HL-60 (cell line): ENCODE measurements at regions not wholly inside any gene's neighbourhood (a gene's known extent, or its start where the extent isn't known, plus 50 kb on each side); places are given as distances from the start of the nearest gene placed in this dataset.

Experiments
- GABPA ChIP-seq: IDR thresholded peaks from 2 replicates; pipeline ENCODE4 v1.6.1; 2012; ENCODE audit warnings: low read depth
- SPI1 ChIP-seq: IDR thresholded peaks from 2 replicates; pipeline ENCODE4 v1.6.1; 2012; ENCODE audit warnings: low read depth, mild to moderate bottlenecking, borderline replicate concordance
- TF ChIP-seq, protein P1 (sequence below): IDR thresholded peaks from one replicate; pipeline ENCODE4 v1.5.1; 2011; ENCODE audit warnings: low read length, control low read depth, inconsistent platforms; ENCODE audit not compliant: insufficient read depth
- TF ChIP-seq, protein P2 (sequence below): IDR thresholded peaks from 2 replicates; pipeline ENCODE4 v1.6.1; 2012; ENCODE audit warnings: low read depth; ENCODE audit not compliant: insufficient replicate concordance

DNA sequence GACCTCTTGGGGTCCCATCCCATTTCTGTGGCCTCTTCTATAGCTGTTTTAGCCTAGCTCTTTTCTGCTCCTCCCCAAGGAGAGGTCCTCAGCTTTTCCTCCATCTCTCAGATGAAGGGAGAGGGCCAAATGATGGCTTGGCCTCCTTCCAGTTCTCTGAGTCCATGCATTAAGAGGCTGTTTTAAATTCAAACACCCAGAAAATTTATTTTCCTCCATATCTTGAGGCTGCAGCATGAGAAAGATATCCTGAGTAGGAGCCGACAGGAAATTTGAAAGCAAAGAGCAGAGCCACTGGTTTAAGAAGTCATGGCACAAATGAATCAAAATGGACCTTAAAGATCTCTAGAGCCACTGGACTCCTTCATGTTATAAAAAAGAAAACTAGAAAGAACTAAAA lies 558.8 kb downstream of the MID1IP1 start:
- TF ChIP-seq, protein P1, sequence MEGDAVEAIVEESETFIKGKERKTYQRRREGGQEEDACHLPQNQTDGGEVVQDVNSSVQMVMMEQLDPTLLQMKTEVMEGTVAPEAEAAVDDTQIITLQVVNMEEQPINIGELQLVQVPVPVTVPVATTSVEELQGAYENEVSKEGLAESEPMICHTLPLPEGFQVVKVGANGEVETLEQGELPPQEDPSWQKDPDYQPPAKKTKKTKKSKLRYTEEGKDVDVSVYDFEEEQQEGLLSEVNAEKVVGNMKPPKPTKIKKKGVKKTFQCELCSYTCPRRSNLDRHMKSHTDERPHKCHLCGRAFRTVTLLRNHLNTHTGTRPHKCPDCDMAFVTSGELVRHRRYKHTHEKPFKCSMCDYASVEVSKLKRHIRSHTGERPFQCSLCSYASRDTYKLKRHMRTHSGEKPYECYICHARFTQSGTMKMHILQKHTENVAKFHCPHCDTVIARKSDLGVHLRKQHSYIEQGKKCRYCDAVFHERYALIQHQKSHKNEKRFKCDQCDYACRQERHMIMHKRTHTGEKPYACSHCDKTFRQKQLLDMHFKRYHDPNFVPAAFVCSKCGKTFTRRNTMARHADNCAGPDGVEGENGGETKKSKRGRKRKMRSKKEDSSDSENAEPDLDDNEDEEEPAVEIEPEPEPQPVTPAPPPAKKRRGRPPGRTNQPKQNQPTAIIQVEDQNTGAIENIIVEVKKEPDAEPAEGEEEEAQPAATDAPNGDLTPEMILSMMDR, result no peak
- TF ChIP-seq SPI1 (no peak), GABPA (no peak)
- TF ChIP-seq, protein P2, sequence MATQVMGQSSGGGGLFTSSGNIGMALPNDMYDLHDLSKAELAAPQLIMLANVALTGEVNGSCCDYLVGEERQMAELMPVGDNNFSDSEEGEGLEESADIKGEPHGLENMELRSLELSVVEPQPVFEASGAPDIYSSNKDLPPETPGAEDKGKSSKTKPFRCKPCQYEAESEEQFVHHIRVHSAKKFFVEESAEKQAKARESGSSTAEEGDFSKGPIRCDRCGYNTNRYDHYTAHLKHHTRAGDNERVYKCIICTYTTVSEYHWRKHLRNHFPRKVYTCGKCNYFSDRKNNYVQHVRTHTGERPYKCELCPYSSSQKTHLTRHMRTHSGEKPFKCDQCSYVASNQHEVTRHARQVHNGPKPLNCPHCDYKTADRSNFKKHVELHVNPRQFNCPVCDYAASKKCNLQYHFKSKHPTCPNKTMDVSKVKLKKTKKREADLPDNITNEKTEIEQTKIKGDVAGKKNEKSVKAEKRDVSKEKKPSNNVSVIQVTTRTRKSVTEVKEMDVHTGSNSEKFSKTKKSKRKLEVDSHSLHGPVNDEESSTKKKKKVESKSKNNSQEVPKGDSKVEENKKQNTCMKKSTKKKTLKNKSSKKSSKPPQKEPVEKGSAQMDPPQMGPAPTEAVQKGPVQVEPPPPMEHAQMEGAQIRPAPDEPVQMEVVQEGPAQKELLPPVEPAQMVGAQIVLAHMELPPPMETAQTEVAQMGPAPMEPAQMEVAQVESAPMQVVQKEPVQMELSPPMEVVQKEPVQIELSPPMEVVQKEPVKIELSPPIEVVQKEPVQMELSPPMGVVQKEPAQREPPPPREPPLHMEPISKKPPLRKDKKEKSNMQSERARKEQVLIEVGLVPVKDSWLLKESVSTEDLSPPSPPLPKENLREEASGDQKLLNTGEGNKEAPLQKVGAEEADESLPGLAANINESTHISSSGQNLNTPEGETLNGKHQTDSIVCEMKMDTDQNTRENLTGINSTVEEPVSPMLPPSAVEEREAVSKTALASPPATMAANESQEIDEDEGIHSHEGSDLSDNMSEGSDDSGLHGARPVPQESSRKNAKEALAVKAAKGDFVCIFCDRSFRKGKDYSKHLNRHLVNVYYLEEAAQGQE, result no peak
